ENCODE measurements at regions not wholly inside any gene's neighbourhood (a gene's known extent, or its start where the extent isn't known, plus 50 kb on each side); places are given as distances from the start of the nearest gene placed in this dataset.
"Not testable (repeated sequence)": the region's sequence is repeated elsewhere in the genome, so short reads cannot be mapped to it uniquely, and the experiment has no call there.

GRCh38 chr2:111523009-111523408, 361.0 kb downstream of the ANAPC1 start:
- intact Hi-C loops (cut with micrococcal nuclease): no loop called here
- H3K27me3 Mint-ChIP-seq (ENCODE audit: low read depth): peaks cover 42% of the 10 kb centered on the region
- no peak overlapping the region for H3K27ac Mint-ChIP-seq
- CTCF ChIA-PET: no interaction called here
- no peak overlapping the region for H3K4me3 Mint-ChIP-seq
- no peaks in the 10 kb centered on the region for H3K36me3 Mint-ChIP-seq (ENCODE audit: low read depth)
- peaks cover 10% of the 10 kb centered on the region for H3K4me1 Mint-ChIP-seq (ENCODE audit: low read depth)
- no peaks in the 10 kb centered on the region for H3K9me3 Mint-ChIP-seq
- DNase-seq: no peak

GRCh38 chr2:111525026-111525425, 359.0 kb downstream of the ANAPC1 start:
- DNase-seq; H3K9me3 Mint-ChIP-seq; H3K4me3 Mint-ChIP-seq; H3K36me3 Mint-ChIP-seq (ENCODE audit: low read depth); intact Hi-C loops (cut with micrococcal nuclease); CTCF ChIA-PET; H3K4me1 Mint-ChIP-seq (ENCODE audit: low read depth); H3K27ac Mint-ChIP-seq: not testable (repeated sequence)
- peaks cover 35% of the 10 kb centered on the region for H3K27me3 Mint-ChIP-seq (ENCODE audit: low read depth)

GRCh38 chr2:111526041-111526639, 357.9 kb downstream of the ANAPC1 start:
- H3K36me3 Mint-ChIP-seq (ENCODE audit: low read depth); H3K27ac Mint-ChIP-seq; intact Hi-C loops (cut with micrococcal nuclease); H3K9me3 Mint-ChIP-seq; H3K4me3 Mint-ChIP-seq; DNase-seq; CTCF ChIA-PET: not testable (repeated sequence)
- peaks cover 14% of the 10 kb centered on the region for H3K4me1 Mint-ChIP-seq (ENCODE audit: low read depth)
- H3K27me3 Mint-ChIP-seq (ENCODE audit: low read depth): peaks cover 30% of the 10 kb centered on the region

- Mint-ChIP-seq H3K4me1 (ENCODE audit: low read depth) (peaks cover 18% of the 10 kb centered on the region), H3K27me3 (ENCODE audit: low read depth) (peaks cover 16% of the 10 kb centered on the region)
- H3K4me3 Mint-ChIP-seq; H3K27ac Mint-ChIP-seq; CTCF ChIA-PET; H3K36me3 Mint-ChIP-seq (ENCODE audit: low read depth); DNase-seq; H3K9me3 Mint-ChIP-seq; intact Hi-C loops (cut with micrococcal nuclease): not testable (repeated sequence)
Measured at GRCh38 chr2:111527707-111528400, 356.1 kb downstream of the ANAPC1 start.

GRCh38 chr2:111529022-111529421, 355.0 kb downstream of the ANAPC1 start:
- CTCF ChIA-PET; H3K27me3 Mint-ChIP-seq (ENCODE audit: low read depth); DNase-seq; H3K27ac Mint-ChIP-seq; H3K4me3 Mint-ChIP-seq; H3K9me3 Mint-ChIP-seq; H3K36me3 Mint-ChIP-seq (ENCODE audit: low read depth); intact Hi-C loops (cut with micrococcal nuclease): not testable (repeated sequence)
- peaks cover 21% of the 10 kb centered on the region for H3K4me1 Mint-ChIP-seq (ENCODE audit: low read depth)

GRCh38 chr2:111530239-111530965, 353.6 kb downstream of the ANAPC1 start:
- intact Hi-C loops (cut with micrococcal nuclease); CTCF ChIA-PET; H3K4me3 Mint-ChIP-seq; DNase-seq; H3K9me3 Mint-ChIP-seq; H3K27ac Mint-ChIP-seq; H3K27me3 Mint-ChIP-seq (ENCODE audit: low read depth); H3K36me3 Mint-ChIP-seq (ENCODE audit: low read depth): not testable (repeated sequence)
- peaks cover 24% of the 10 kb centered on the region for H3K4me1 Mint-ChIP-seq (ENCODE audit: low read depth)

- Mint-ChIP-seq H3K27ac (peak overlapping the region; percentile 79), H3K4me1 (ENCODE audit: low read depth) (peaks cover 24% of the 10 kb centered on the region), H3K4me3 (peak overlapping the region; percentile 25), H3K27me3 (ENCODE audit: low read depth) (peaks cover 14% of the 10 kb centered on the region)
- CTCF ChIA-PET; H3K36me3 Mint-ChIP-seq (ENCODE audit: low read depth); H3K9me3 Mint-ChIP-seq; intact Hi-C loops (cut with micrococcal nuclease): not testable (repeated sequence)
- peak; percentile 17 for DNase-seq
Measured at GRCh38 chr2:111532682-111533556, 351.1 kb downstream of the ANAPC1 start.

GRCh38 chr2:111533557-111534247, 350.3 kb downstream of the ANAPC1 start:
- Mint-ChIP-seq H3K27ac (peak overlapping the region; percentile 81), H3K4me1 (ENCODE audit: low read depth) (peaks cover 24% of the 10 kb centered on the region), H3K4me3 (peak overlapping the region; percentile 38), H3K27me3 (ENCODE audit: low read depth) (peaks cover 11% of the 10 kb centered on the region)
- CTCF ChIA-PET; DNase-seq; H3K9me3 Mint-ChIP-seq; H3K36me3 Mint-ChIP-seq (ENCODE audit: low read depth); intact Hi-C loops (cut with micrococcal nuclease): not testable (repeated sequence)

GRCh38 chr2:111534910-111535352, 349.1 kb downstream of the ANAPC1 start:
- Mint-ChIP-seq H3K27me3 (ENCODE audit: low read depth) (peaks cover 11% of the 10 kb centered on the region), H3K27ac (no peak overlapping the region), H3K4me1 (ENCODE audit: low read depth) (peaks cover 24% of the 10 kb centered on the region), H3K4me3 (no peak overlapping the region), H3K36me3 (ENCODE audit: low read depth) (no peaks in the 10 kb centered on the region), H3K9me3 (no peaks in the 10 kb centered on the region)
- DNase-seq: no peak
- intact Hi-C loops (cut with micrococcal nuclease): no loop called here
- CTCF ChIA-PET: no interaction called here

- H3K36me3 Mint-ChIP-seq (ENCODE audit: low read depth): no peaks in the 10 kb centered on the region
- no peak overlapping the region for H3K4me3 Mint-ChIP-seq
- no peak overlapping the region for H3K27ac Mint-ChIP-seq
Measured at GRCh38 chr2:111535404-111535803, 348.6 kb downstream of the ANAPC1 start.

GRCh38 chr2:111537078-111537655, 346.8 kb downstream of the ANAPC1 start:
- no peak for DNase-seq
- H3K4me3 Mint-ChIP-seq: no peak overlapping the region
- CTCF ChIA-PET: no interaction called here
- no peak overlapping the region for H3K27ac Mint-ChIP-seq
- H3K36me3 Mint-ChIP-seq (ENCODE audit: low read depth): no peaks in the 10 kb centered on the region
- intact Hi-C loops (cut with micrococcal nuclease): no loop called here
- H3K27me3 Mint-ChIP-seq (ENCODE audit: low read depth): peaks cover 11% of the 10 kb centered on the region
- H3K4me1 Mint-ChIP-seq (ENCODE audit: low read depth): peaks cover 20% of the 10 kb centered on the region
- H3K9me3 Mint-ChIP-seq: no peaks in the 10 kb centered on the region

More at GRCh38 chr2:111535404-111535803, 348.6 kb downstream of the ANAPC1 start:
- Mint-ChIP-seq H3K4me1 (ENCODE audit: low read depth) (peaks cover 22% of the 10 kb centered on the region), H3K27me3 (ENCODE audit: low read depth) (peaks cover 11% of the 10 kb centered on the region), H3K9me3 (no peaks in the 10 kb centered on the region)
- no peak for DNase-seq
- intact Hi-C loops (cut with micrococcal nuclease): no loop called here
- CTCF ChIA-PET: no interaction called here
